H9 (cell line): ENCODE measurements at regions not wholly inside any gene's neighbourhood (a gene's known extent, or its start where the extent isn't known, plus 50 kb on each side); places are given as distances from the start of the nearest gene placed in this dataset.
"Not testable (repeated sequence)": the region's sequence is repeated elsewhere in the genome, so short reads cannot be mapped to it uniquely, and the experiment has no call there.

Source experiments
- DNase-seq: peaks from one replicate; pipeline ENCODE4 v3.0.0-alpha.2; 2017
- H2AFZ ChIP-seq: one replicate; pipeline ENCODE4 v1.6.1; 2013; ENCODE audit warnings: mild to moderate bottlenecking, low read length, control low read depth, moderate library complexity
- H2AK5ac ChIP-seq: 2 replicates; pipeline ENCODE4 v1.6.1; 2013; ENCODE audit warnings: low read length, control low read depth, mixed read lengths; ENCODE audit not compliant: insufficient read length
- H2BK120ac ChIP-seq: one replicate; pipeline ENCODE4 v1.6.1; 2013; ENCODE audit warnings: low read depth, mild to moderate bottlenecking, low read length, control low read depth, inconsistent platforms; ENCODE audit not compliant: poor library complexity, severe bottlenecking
- H2BK12ac ChIP-seq: 2 replicates; pipeline ENCODE4 v1.6.1; 2013; ENCODE audit warnings: low read length, control low read depth, mixed read lengths, low read depth; ENCODE audit not compliant: insufficient read length
- H2BK15ac ChIP-seq: 2 replicates; pipeline ENCODE4 v1.6.1; 2013; ENCODE audit warnings: low read depth, low read length, control low read depth
- H2BK20ac ChIP-seq: one replicate; pipeline ENCODE4 v1.6.1; 2013; ENCODE audit warnings: low read depth, mild to moderate bottlenecking, low read length, control low read depth, inconsistent platforms; ENCODE audit not compliant: poor library complexity, severe bottlenecking
- H2BK5ac ChIP-seq: 2 replicates; pipeline ENCODE4 v1.6.1; 2013; ENCODE audit warnings: low read length, control low read depth, mixed read lengths; ENCODE audit not compliant: insufficient read length
- H3K14ac ChIP-seq: 2 replicates; pipeline ENCODE4 v1.6.1; 2013; ENCODE audit warnings: low read length, control low read depth; ENCODE audit not compliant: insufficient read depth
- H3K18ac ChIP-seq: 2 replicates; pipeline ENCODE4 v1.6.1; 2013; ENCODE audit warnings: low read depth, mild to moderate bottlenecking, mixed read lengths, low read length, control low read depth; ENCODE audit not compliant: insufficient read length
- H3K23ac ChIP-seq: 2 replicates; pipeline ENCODE4 v1.6.1; 2013; ENCODE audit warnings: low read length, control low read depth, mixed read lengths, low read depth; ENCODE audit not compliant: insufficient read length
- H3K23me2 ChIP-seq: 2 replicates; pipeline ENCODE4 v1.6.1; 2013; ENCODE audit warnings: low read depth, mild to moderate bottlenecking, mixed read lengths, low read length, control low read depth; ENCODE audit not compliant: insufficient read length, poor library complexity, severe bottlenecking
- H3K27ac ChIP-seq: 2 replicates; pipeline ENCODE4 v1.5.1; 2013; ENCODE audit warnings: low read length, control low read depth, mixed read lengths, low read depth; ENCODE audit not compliant: insufficient read length
- H3K27me3 ChIP-seq: 2 replicates; pipeline ENCODE4 v1.6.1; 2013; ENCODE audit warnings: low read length, control low read depth, inconsistent platforms; ENCODE audit not compliant: insufficient read depth
- H3K4ac ChIP-seq: 2 replicates; pipeline ENCODE4 v1.6.1; 2013; ENCODE audit warnings: low read depth, mild to moderate bottlenecking, control low read depth, inconsistent platforms, low read length, moderate library complexity
- H3K4me1 ChIP-seq: 2 replicates; pipeline ENCODE4 v1.6.1; 2013; ENCODE audit warnings: low read length, control low read depth, inconsistent platforms; ENCODE audit not compliant: insufficient read depth
- H3K4me2 ChIP-seq: 2 replicates; pipeline ENCODE4 v1.6.1; 2013; ENCODE audit warnings: low read length, control low read depth, mixed read lengths; ENCODE audit not compliant: insufficient read length, insufficient read depth
- H3K56ac ChIP-seq: 2 replicates; pipeline ENCODE4 v1.6.1; 2013; ENCODE audit warnings: low read depth, mild to moderate bottlenecking, mixed read lengths, low read length, control low read depth; ENCODE audit not compliant: insufficient read length
- H3K79me1 ChIP-seq: 2 replicates; pipeline ENCODE4 v1.6.1; 2013; ENCODE audit warnings: low read depth, mild to moderate bottlenecking, moderate library complexity, low read length, control low read depth, inconsistent platforms; ENCODE audit not compliant: insufficient read depth, poor library complexity, severe bottlenecking
- H3K79me2 ChIP-seq: 2 replicates; pipeline ENCODE4 v1.6.1; 2013; ENCODE audit warnings: low read length, control low read depth, inconsistent platforms; ENCODE audit not compliant: insufficient read depth
- H3K9ac ChIP-seq: 2 replicates; pipeline ENCODE4 v1.6.1; 2013; ENCODE audit warnings: low read length, control low read depth, mixed read lengths; ENCODE audit not compliant: insufficient read length; ENCODE audit errors: extremely low read depth
- H3K9me3 ChIP-seq: one replicate; pipeline ENCODE4 v1.6.1; 2013; ENCODE audit warnings: low read depth, low read length, inconsistent platforms; ENCODE audit not compliant: control insufficient read depth
- H3T11ph ChIP-seq: one replicate; pipeline ENCODE4 v1.6.1; 2013; ENCODE audit warnings: mild to moderate bottlenecking, low read length, control low read depth, inconsistent platforms
- H4K20me1 ChIP-seq: one replicate; pipeline ENCODE4 v1.6.1; 2013; ENCODE audit not compliant: control insufficient read depth, insufficient read length, insufficient read depth
- H4K5ac ChIP-seq: 2 replicates; pipeline ENCODE4 v1.6.1; 2013; ENCODE audit warnings: low read depth, mild to moderate bottlenecking, mixed read lengths, low read length, control low read depth; ENCODE audit not compliant: insufficient read length
- H4K8ac ChIP-seq: replicated peaks from 2 replicates; pipeline ENCODE4 v1.6.1; 2013; ENCODE audit warnings: low read length, control low read depth, mixed read lengths, low read depth; ENCODE audit not compliant: insufficient read length
- H4K91ac ChIP-seq: 2 replicates; pipeline ENCODE4 v1.6.1; 2013; ENCODE audit warnings: low read depth, mild to moderate bottlenecking, moderate library complexity, mixed read lengths, low read length, control low read depth; ENCODE audit not compliant: insufficient read length
- H3K27ac Mint-ChIP-seq, 3 experiments: 2 replicates in 2 of 3; 3 replicates in 1 of 3; pipeline ENCODE4 v1.8.0; 2020 to 2021; ENCODE audit warnings: mixed read lengths in 3 of 3, mild to moderate bottlenecking in 1 of 3, moderate library complexity in 1 of 3
- H3K27me3 Mint-ChIP-seq: 2 replicates; pipeline ENCODE4 v1.8.0; 2021; ENCODE audit warnings: low read depth, mild to moderate bottlenecking, moderate library complexity, mixed read lengths
- H3K36me3 Mint-ChIP-seq, 3 experiments: 2 replicates in 2 of 3; 3 replicates in 1 of 3; pipeline ENCODE4 v1.8.0; 2020 to 2021; ENCODE audit warnings: low read depth in 3 of 3, mixed read lengths in 3 of 3; ENCODE audit not compliant: insufficient read depth in 1 of 3
- H3K4me1 Mint-ChIP-seq, 2 experiments: 2 replicates each; pipeline ENCODE4 v1.8.0; 2020; ENCODE audit warnings: mixed read lengths in 2 of 2
- H3K4me3 Mint-ChIP-seq, 2 experiments: 2 replicates in 1 of 2; 3 replicates in 1 of 2; pipeline ENCODE4 v1.8.0; 2020 to 2021; ENCODE audit warnings: mild to moderate bottlenecking in 2 of 2, mixed read lengths in 2 of 2, moderate library complexity in 1 of 2
- H3K9me3 Mint-ChIP-seq, 2 experiments: 2 replicates in 1 of 2; 3 replicates in 1 of 2; pipeline ENCODE4 v1.8.0; 2020; ENCODE audit warnings: mild to moderate bottlenecking in 2 of 2, mixed read lengths in 2 of 2, moderate library complexity in 1 of 2
- WGBS: extraction: QIAGEN DNeasy Blood & Tissue Kit; methylation state at CpG from one replicate; pipeline ENCODE4 v1.1.7; 2013; ENCODE audit warnings: missing lambda C conversion rate, low lambda C conversion rate, mixed read lengths; ENCODE audit not compliant: insufficient read length; ENCODE audit errors: extremely low coverage; 5-methylcytosine and 5-hydroxymethylcytosine counted together
- TF ChIP-seq, protein P1 (sequence below): fragments of 200-600 bp; sonication (generic); conservative IDR thresholded peaks from 3 replicates; pipeline ENCODE4 v1.8.0; 2021; ENCODE audit warnings: antibody characterized with exemption, mild to moderate bottlenecking

DNA sequence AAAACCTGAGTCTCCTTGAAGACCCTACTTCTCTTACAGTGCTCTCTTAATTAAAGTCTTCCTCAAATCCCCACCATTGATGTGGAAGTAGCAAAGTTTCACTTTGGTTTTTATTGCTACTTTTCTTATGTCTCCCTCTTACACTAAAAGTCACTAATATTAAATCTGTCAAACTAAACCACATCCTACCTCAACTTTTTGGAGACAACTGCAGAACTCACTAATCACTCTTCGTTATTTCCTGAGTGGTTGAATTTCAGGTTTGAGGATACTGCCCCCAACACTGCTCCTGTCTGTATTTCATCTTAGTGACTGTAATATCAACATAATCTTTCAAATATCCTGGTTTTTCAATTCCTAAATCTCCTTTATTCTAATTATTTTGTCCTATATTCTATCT, 213.0 kb upstream of the PDE3A start:
- Mint-ChIP-seq H3K27me3 (no peaks in the 10 kb centered on the region), H3K36me3 (no peaks in the 10 kb centered on the region), H3K4me3 (no peak overlapping the region), H3K9me3 (peaks cover 0 to 2% of the 10 kb centered on the region in 2 experiments; a peak in 1 of 5 replicates), H3K4me1 (peaks cover 0 to 4% of the 10 kb centered on the region in 2 experiments; a peak in 1 of 4 replicates), H3K27ac (no peak overlapping the region)
- Histone ChIP-seq H3K4ac (no peak overlapping the region), H3K79me1 (no peaks in the 10 kb centered on the region), H3K4me2 (no peak overlapping the region), H4K5ac (no peak overlapping the region), H3K4me1 (no peaks in the 10 kb centered on the region), H4K8ac (no peak overlapping the region), H4K20me1 (no peaks in the 10 kb centered on the region), H3T11ph (no peak overlapping the region), H2BK15ac (no peak overlapping the region), H3K23me2 (no peaks in the 10 kb centered on the region), H3K56ac (no peak overlapping the region), H4K91ac (no peak overlapping the region), H2BK12ac (no peak overlapping the region), H3K23ac (no peak overlapping the region), H3K9ac (no peak overlapping the region), H2BK20ac (no peak overlapping the region), H3K14ac (no peak overlapping the region), H3K18ac (no peak overlapping the region), H3K27ac (no peak overlapping the region), H2AFZ (no peak overlapping the region), H2AK5ac (no peak overlapping the region), H2BK120ac (no peak overlapping the region), H3K9me3 (no peaks in the 10 kb centered on the region), H3K27me3 (no peaks in the 10 kb centered on the region), H2BK5ac (no peak overlapping the region), H3K79me2 (no peaks in the 10 kb centered on the region)
- TF ChIP-seq, protein P1, sequence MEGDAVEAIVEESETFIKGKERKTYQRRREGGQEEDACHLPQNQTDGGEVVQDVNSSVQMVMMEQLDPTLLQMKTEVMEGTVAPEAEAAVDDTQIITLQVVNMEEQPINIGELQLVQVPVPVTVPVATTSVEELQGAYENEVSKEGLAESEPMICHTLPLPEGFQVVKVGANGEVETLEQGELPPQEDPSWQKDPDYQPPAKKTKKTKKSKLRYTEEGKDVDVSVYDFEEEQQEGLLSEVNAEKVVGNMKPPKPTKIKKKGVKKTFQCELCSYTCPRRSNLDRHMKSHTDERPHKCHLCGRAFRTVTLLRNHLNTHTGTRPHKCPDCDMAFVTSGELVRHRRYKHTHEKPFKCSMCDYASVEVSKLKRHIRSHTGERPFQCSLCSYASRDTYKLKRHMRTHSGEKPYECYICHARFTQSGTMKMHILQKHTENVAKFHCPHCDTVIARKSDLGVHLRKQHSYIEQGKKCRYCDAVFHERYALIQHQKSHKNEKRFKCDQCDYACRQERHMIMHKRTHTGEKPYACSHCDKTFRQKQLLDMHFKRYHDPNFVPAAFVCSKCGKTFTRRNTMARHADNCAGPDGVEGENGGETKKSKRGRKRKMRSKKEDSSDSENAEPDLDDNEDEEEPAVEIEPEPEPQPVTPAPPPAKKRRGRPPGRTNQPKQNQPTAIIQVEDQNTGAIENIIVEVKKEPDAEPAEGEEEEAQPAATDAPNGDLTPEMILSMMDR: no peak
- DNase-seq: no peak
- WGBS: no CpG with 5 or more reads among the region's 1 CpG

- H3K79me1 ChIP-seq, H3K9me3 Mint-ChIP-seq, H3K27me3 Mint-ChIP-seq, H3T11ph ChIP-seq, DNase-seq, H3K4me3 Mint-ChIP-seq, H3K18ac ChIP-seq, H4K20me1 ChIP-seq, H2AK5ac ChIP-seq, H3K23ac ChIP-seq, H2BK20ac ChIP-seq, H3K36me3 Mint-ChIP-seq, H4K5ac ChIP-seq, H2BK15ac ChIP-seq, H2BK120ac ChIP-seq, H3K27ac Mint-ChIP-seq, H3K27me3 ChIP-seq, H3K4me2 ChIP-seq, H2BK5ac ChIP-seq, H3K4ac ChIP-seq, H3K14ac ChIP-seq, H4K8ac ChIP-seq, H3K4me1 Mint-ChIP-seq, H4K91ac ChIP-seq, H3K27ac ChIP-seq, H2BK12ac ChIP-seq, H3K79me2 ChIP-seq, H2AFZ ChIP-seq, H3K56ac ChIP-seq, H3K4me1 ChIP-seq, H3K23me2 ChIP-seq, H3K9me3 ChIP-seq, H3K9ac ChIP-seq: not testable (repeated sequence)
- WGBS: no CpG with 5 or more reads among the region's 4 CpGs
These were observed 207.4 kb upstream of the PDE3A start for GRCh38 chr12:20160899-20161298.
